CD4-positive, alpha-beta memory T cell (primary cell): ENCODE measurements at regions not wholly inside any gene's neighbourhood (a gene's known extent, or its start where the extent isn't known, plus 50 kb on each side); places are given as distances from the start of the nearest gene placed in this dataset.

ENCODE experiments used
- CTCF ChIA-PET: fragments of 350-600 bp; sonication (Branson Sonifier 250); formaldehyde crosslinking; loops from one replicate; lab custom pipeline; 2021; ENCODE audit warnings: inconsistent platforms; ENCODE audit not compliant: partially characterized antibody; lab: Charles Lee
- POLR2A ChIA-PET: fragments of 350-600 bp; sonication (Branson Sonifier 250); formaldehyde crosslinking; loops from one replicate; lab custom pipeline; 2021; ENCODE audit not compliant: partially characterized antibody; lab: Charles Lee
- DNase-seq, 5 donors: peaks; one replicate each; pipeline versions ENCODE4 v3.0.0 to v3.0.0-alpha.2; 2020 to 2022; ENCODE audit warnings: mixed read lengths in 1 of 5
- H3K27ac ChIP-seq: one replicate; pipeline ENCODE4 v1.7.0; 2013; ENCODE audit warnings: low read depth, low read length
- H3K27me3 ChIP-seq: 2 replicates; pipeline ENCODE4 v1.7.0; 2013; ENCODE audit warnings: mild to moderate bottlenecking, low read length, moderate library complexity; ENCODE audit not compliant: insufficient read depth
- H3K36me3 ChIP-seq: 2 replicates; pipeline ENCODE4 v1.7.0; 2013; ENCODE audit warnings: mild to moderate bottlenecking, low read length, moderate library complexity; ENCODE audit not compliant: insufficient read depth
- H3K4me1 ChIP-seq: 2 replicates; pipeline ENCODE4 v1.7.0; 2013; ENCODE audit warnings: mild to moderate bottlenecking, low read length, moderate library complexity; ENCODE audit not compliant: insufficient read depth
- H3K4me3 ChIP-seq, 2 donors: one replicate each; pipeline ENCODE4 v1.7.0; 2013; ENCODE audit warnings: low read length in 2 of 2, mild to moderate bottlenecking in 1 of 2
- H3K9me3 ChIP-seq, 2 donors: one replicate each; pipeline ENCODE4 v1.7.0; 2013; ENCODE audit warnings: low read length in 2 of 2, control low read depth in 1 of 2; ENCODE audit not compliant: control insufficient read depth in 1 of 2
- H3K27ac Mint-ChIP-seq, 7 donors: one replicate each; pipeline ENCODE4 v1.8.0; 2020 to 2021; ENCODE audit warnings: mixed read lengths in 7 of 7, mild to moderate bottlenecking in 6 of 7, inconsistent platforms in 3 of 7, moderate library complexity in 3 of 7
- H3K27me3 Mint-ChIP-seq, 2 donors: one replicate each; pipeline ENCODE4 v1.8.0; 2020 to 2021; ENCODE audit warnings: mixed read lengths in 2 of 2
- H3K36me3 Mint-ChIP-seq, 2 donors: one replicate each; pipeline ENCODE4 v1.8.0; 2020 to 2021; ENCODE audit warnings: mixed read lengths in 2 of 2, inconsistent platforms in 1 of 2, mild to moderate bottlenecking in 1 of 2
- H3K4me1 Mint-ChIP-seq, 4 donors: one replicate each; pipeline ENCODE4 v1.8.0; 2020 to 2021; ENCODE audit warnings: mixed read lengths in 4 of 4, mild to moderate bottlenecking in 1 of 4
- H3K4me3 Mint-ChIP-seq, 8 donors: one replicate each; pipeline ENCODE4 v1.8.0; 2020 to 2021; ENCODE audit warnings: mixed read lengths in 8 of 8, mild to moderate bottlenecking in 7 of 8, moderate library complexity in 6 of 8, inconsistent platforms in 3 of 8
- H3K9me3 Mint-ChIP-seq, 8 donors: one replicate each; pipeline ENCODE4 v1.8.0; 2020 to 2021; ENCODE audit warnings: mixed read lengths in 8 of 8, mild to moderate bottlenecking in 5 of 8, inconsistent platforms in 3 of 8, moderate library complexity in 1 of 8
- intact Hi-C: fragments of 100-400 bp; cut with micrococcal nuclease; formaldehyde crosslinking; loops from one replicate; pipeline ENCODE4 v1.15.1; 2023

DNA sequence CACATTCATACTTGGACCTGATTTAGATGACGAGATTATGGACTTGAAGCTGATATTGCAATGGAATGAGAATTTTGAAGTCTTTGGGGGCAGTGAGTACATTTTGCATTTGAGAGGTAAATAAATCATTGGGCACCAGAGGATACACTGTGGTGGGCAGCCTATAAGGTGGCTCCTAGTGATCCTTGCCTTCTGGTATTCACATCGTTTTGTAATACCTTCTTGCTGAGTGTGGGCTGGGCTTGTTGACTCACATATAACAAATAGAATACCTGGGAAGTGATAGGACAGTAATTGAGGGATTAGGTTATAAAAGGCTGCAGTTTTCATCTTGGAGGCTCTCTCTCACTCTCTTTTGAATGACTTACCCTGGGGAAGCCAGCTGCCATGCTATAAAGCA lies 605.5 kb upstream of the KCNMB2 start:
- Histone ChIP-seq H3K27me3 (no peaks in the 10 kb centered on the region), H3K27ac (no peak overlapping the region), H3K4me3 (no peak overlapping the region), H3K4me1 (no peaks in the 10 kb centered on the region), H3K9me3 (no peaks in the 10 kb centered on the region), H3K36me3 (no peaks in the 10 kb centered on the region)
- Mint-ChIP-seq H3K4me1 (peaks cover 4 to 12% (median 7%) of the 10 kb centered on the region in 4 donors), H3K27me3 (no peaks in the 10 kb centered on the region), H3K4me3 (no peak overlapping the region), H3K36me3 (no peaks in the 10 kb centered on the region), H3K27ac (no peak overlapping the region), H3K9me3 (peaks cover 0 to 7% (median 0%) of the 10 kb centered on the region in 8 donors)
- no peak for DNase-seq
- ChIA-PET POLR2A (interaction anchor here (1.1 kb wide), 1 partner anchor 11 kb away, joined by 4 read pairs; no protein-coding TSS in a partner anchor), CTCF (no interaction called here)
- intact Hi-C loops, result no loop called here

DNA sequence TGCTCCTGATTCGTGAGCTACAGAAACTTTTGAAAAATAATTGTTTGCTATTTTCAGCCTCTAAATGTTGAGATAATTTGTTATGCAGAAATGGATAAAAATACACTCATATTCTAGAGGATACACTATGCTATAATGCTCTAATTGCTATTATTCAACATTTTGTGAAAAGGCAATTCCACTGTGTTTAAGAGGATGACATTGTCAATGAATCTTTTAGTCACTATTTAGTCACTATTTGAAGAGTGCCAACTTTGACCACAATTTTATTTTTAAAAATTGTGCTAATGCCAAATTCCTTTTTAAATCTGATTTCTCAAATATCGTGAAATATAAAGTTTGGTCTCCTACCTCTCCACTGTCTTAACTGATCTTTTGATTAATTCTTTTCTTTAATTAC lies 604.9 kb upstream of the KCNMB2 start:
- Mint-ChIP-seq H3K4me3 (no peak overlapping the region), H3K9me3 (peaks cover 0 to 7% (median 0%) of the 10 kb centered on the region in 8 donors), H3K36me3 (no peaks in the 10 kb centered on the region), H3K27ac (no peak overlapping the region), H3K4me1 (peaks cover 4 to 12% (median 7%) of the 10 kb centered on the region in 4 donors), H3K27me3 (no peaks in the 10 kb centered on the region)
- no peak overlapping the region for H3K4me3 ChIP-seq
- intact Hi-C loops, result no loop called here
- H3K4me1 ChIP-seq, result no peaks in the 10 kb centered on the region
- H3K27me3 ChIP-seq, result no peaks in the 10 kb centered on the region
- no peaks in the 10 kb centered on the region for H3K9me3 ChIP-seq
- ChIA-PET CTCF (no interaction called here), POLR2A (no interaction called here)
- no peaks in the 10 kb centered on the region for H3K36me3 ChIP-seq
- no peak for DNase-seq
- H3K27ac ChIP-seq, result no peak overlapping the region

- Histone ChIP-seq H3K4me1 (no peaks in the 10 kb centered on the region), H3K36me3 (no peaks in the 10 kb centered on the region), H3K27ac (no peak overlapping the region), H3K27me3 (no peaks in the 10 kb centered on the region), H3K9me3 (no peaks in the 10 kb centered on the region), H3K4me3 (no peak overlapping the region)
- ChIA-PET CTCF (no interaction called here), POLR2A (no interaction called here)
- H3K27me3 Mint-ChIP-seq, result no peaks in the 10 kb centered on the region
- H3K4me3 Mint-ChIP-seq, result no peak overlapping the region
- DNase-seq, result no peak
- peaks cover 0 to 7% (median 0%) of the 10 kb centered on the region in 8 donors for H3K9me3 Mint-ChIP-seq
- no peak overlapping the region for H3K27ac Mint-ChIP-seq
- H3K4me1 Mint-ChIP-seq, result peaks cover 4 to 12% (median 6%) of the 10 kb centered on the region in 4 donors
- intact Hi-C loops, result no loop called here
- no peaks in the 10 kb centered on the region for H3K36me3 Mint-ChIP-seq
Observed at GRCh38 chr3:177932346-177932745, 603.9 kb upstream of the KCNMB2 start.

GRCh38 chr3:177932750-177933660 lies 603.2 kb upstream of the KCNMB2 start:
- intact Hi-C loops, result no loop called here
- no peaks in the 10 kb centered on the region for H3K4me1 ChIP-seq
- no peak for DNase-seq
- peaks cover 3 to 7% (median 5%) of the 10 kb centered on the region in 4 donors for H3K4me1 Mint-ChIP-seq
- POLR2A ChIA-PET, result no interaction called here
- H3K4me3 Mint-ChIP-seq, result no peak overlapping the region
- H3K36me3 ChIP-seq, result no peaks in the 10 kb centered on the region
- CTCF ChIA-PET, result no interaction called here
- no peak overlapping the region for H3K4me3 ChIP-seq
- peaks cover 0 to 10% (median 0%) of the 10 kb centered on the region in 8 donors for H3K9me3 Mint-ChIP-seq
- H3K27ac ChIP-seq, result no peak overlapping the region
- H3K27me3 Mint-ChIP-seq, result no peaks in the 10 kb centered on the region
- no peaks in the 10 kb centered on the region for H3K9me3 ChIP-seq
- no peaks in the 10 kb centered on the region for H3K27me3 ChIP-seq
- no peak overlapping the region for H3K27ac Mint-ChIP-seq
- H3K36me3 Mint-ChIP-seq, result no peaks in the 10 kb centered on the region

GRCh38 chr3:177934001-177934891 lies 602.0 kb upstream of the KCNMB2 start:
- Histone ChIP-seq H3K4me3 (no peak overlapping the region), H3K9me3 (no peaks in the 10 kb centered on the region), H3K27me3 (no peaks in the 10 kb centered on the region), H3K36me3 (no peaks in the 10 kb centered on the region), H3K4me1 (no peaks in the 10 kb centered on the region), H3K27ac (no peak overlapping the region)
- Mint-ChIP-seq H3K36me3 (no peaks in the 10 kb centered on the region), H3K9me3 (peaks cover 0 to 8% (median 0%) of the 10 kb centered on the region in 8 donors), H3K27ac (no peak overlapping the region), H3K4me1 (peaks cover 0 to 3% (median 1%) of the 10 kb centered on the region in 4 donors), H3K27me3 (no peaks in the 10 kb centered on the region), H3K4me3 (no peak overlapping the region)
- intact Hi-C loops, result no loop called here
- DNase-seq, result no peak
- CTCF ChIA-PET, result no interaction called here
- POLR2A ChIA-PET, result no interaction called here

DNA sequence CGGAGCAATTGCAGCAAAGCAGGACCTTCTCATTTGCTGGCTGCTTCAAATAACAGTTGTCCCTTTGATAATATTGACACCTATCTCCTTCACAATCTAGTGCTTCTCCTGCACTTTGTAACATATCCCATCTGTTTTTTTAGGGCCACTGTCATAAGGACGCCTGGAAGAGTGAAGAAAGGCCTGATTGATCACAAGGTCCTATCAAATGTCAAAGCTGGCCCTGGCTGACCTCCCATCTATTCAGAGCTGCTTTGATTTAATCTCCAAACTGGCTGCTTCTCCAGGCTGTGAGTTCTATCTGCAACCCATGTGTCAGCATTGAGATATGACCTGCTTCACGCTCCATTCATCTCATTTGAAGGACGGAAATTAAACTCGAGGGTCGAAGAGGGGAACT lies 601.2 kb upstream of the KCNMB2 start:
- peak overlapping the region in 1 of 7 donors; percentile 4 for H3K27ac Mint-ChIP-seq
- Histone ChIP-seq H3K4me3 (no peak overlapping the region), H3K27ac (no peak overlapping the region), H3K4me1 (no peaks in the 10 kb centered on the region), H3K9me3 (no peaks in the 10 kb centered on the region), H3K27me3 (no peaks in the 10 kb centered on the region), H3K36me3 (no peaks in the 10 kb centered on the region)
- H3K36me3 Mint-ChIP-seq, result no peaks in the 10 kb centered on the region
- intact Hi-C loops, result no loop called here
- H3K4me1 Mint-ChIP-seq, result no peaks in the 10 kb centered on the region
- POLR2A ChIA-PET, result no interaction called here
- DNase-seq, result no peak
- CTCF ChIA-PET, result no interaction called here
- H3K9me3 Mint-ChIP-seq, result peaks cover 0 to 3% (median 0%) of the 10 kb centered on the region in 8 donors
- H3K27me3 Mint-ChIP-seq, result no peaks in the 10 kb centered on the region
- H3K4me3 Mint-ChIP-seq, result no peak overlapping the region

- Histone ChIP-seq H3K9me3 (no peaks in the 10 kb centered on the region), H3K36me3 (no peaks in the 10 kb centered on the region), H3K27ac (no peak overlapping the region), H3K4me3 (no peak overlapping the region), H3K4me1 (no peaks in the 10 kb centered on the region), H3K27me3 (no peaks in the 10 kb centered on the region)
- Mint-ChIP-seq H3K27ac (no peak overlapping the region), H3K27me3 (no peaks in the 10 kb centered on the region), H3K4me1 (no peaks in the 10 kb centered on the region), H3K36me3 (no peaks in the 10 kb centered on the region), H3K9me3 (peaks cover 0 to 3% (median 0%) of the 10 kb centered on the region in 8 donors), H3K4me3 (no peak overlapping the region)
- POLR2A ChIA-PET, result no interaction called here
- CTCF ChIA-PET, result no interaction called here
- intact Hi-C loops, result no loop called here
- no peak for DNase-seq
Observed at GRCh38 chr3:177936721-177937120, 599.5 kb upstream of the KCNMB2 start.
